Smooth muscle cell (in vitro differentiated cells): ENCODE measurements at regions not wholly inside any gene's neighbourhood (a gene's known extent, or its start where the extent isn't known, plus 50 kb on each side); places are given as distances from the start of the nearest gene placed in this dataset.

Experiments
- DNase-seq: peaks from one replicate; lab custom pipeline; 2025; ENCODE audit not compliant: unreplicated experiment; lab: John Stamatoyannopoulos, UW
- H2AFZ ChIP-seq: fragments of 200-600 bp; sonication (generic); 2 replicates; pipeline ENCODE4 v1.6.0; 2016; ENCODE audit warnings: antibody characterized with exemption, low read depth, mild to moderate bottlenecking
- H3F3A ChIP-seq: fragments of 200-600 bp; sonication (generic); 2 replicates; pipeline ENCODE4 v1.6.0; 2017; ENCODE audit warnings: antibody characterized with exemption, low read depth
- H3K27ac ChIP-seq: fragments of 200-600 bp; sonication (generic); 2 replicates; pipeline ENCODE4 v1.5.1; 2016; ENCODE audit warnings: low read depth, mild to moderate bottlenecking
- H3K27me3 ChIP-seq: fragments of 200-600 bp; sonication (generic); 2 replicates; pipeline ENCODE4 v1.6.1; 2016; ENCODE audit warnings: low read depth, mild to moderate bottlenecking
- H3K36me3 ChIP-seq: fragments of 200-600 bp; sonication (generic); 2 replicates; pipeline ENCODE4 v1.5.1; 2016; ENCODE audit warnings: low read depth
- H3K4me1 ChIP-seq: fragments of 200-600 bp; sonication (generic); 2 replicates; pipeline ENCODE4 v1.5.1; 2016; ENCODE audit warnings: low read depth
- H3K4me2 ChIP-seq: fragments of 200-600 bp; sonication (generic); 2 replicates; pipeline ENCODE4 v1.6.0; 2016; ENCODE audit warnings: mild to moderate bottlenecking
- H3K4me3 ChIP-seq: fragments of 200-600 bp; sonication (generic); 2 replicates; pipeline ENCODE4 v1.5.1; 2016; ENCODE audit warnings: mild to moderate bottlenecking
- H3K79me2 ChIP-seq: fragments of 200-600 bp; sonication (generic); 2 replicates; pipeline ENCODE4 v1.6.0; 2016; ENCODE audit warnings: low read depth, mild to moderate bottlenecking
- H3K9ac ChIP-seq: fragments of 200-600 bp; sonication (generic); 2 replicates; pipeline ENCODE4 v1.6.0; 2016; ENCODE audit warnings: low read depth
- H3K9me3 ChIP-seq: fragments of 200-600 bp; sonication (generic); replicated peaks from 2 replicates; pipeline ENCODE4 v1.5.1; 2016; ENCODE audit warnings: low read depth
- H4K20me1 ChIP-seq: fragments of 200-600 bp; sonication (generic); 2 replicates; pipeline ENCODE4 v1.6.0; 2016; ENCODE audit warnings: low read depth
- CTCF ChIP-seq: fragments of 200-600 bp; sonication (generic); IDR thresholded peaks from 2 replicates; pipeline ENCODE4 v1.5.1; 2017; ENCODE audit warnings: borderline replicate concordance, mild to moderate bottlenecking, antibody characterized with exemption; ENCODE audit not compliant: insufficient read depth, poor library complexity, severe bottlenecking
- WGBS: methylation state at CpG from one replicate; pipeline ENCODE4 v1.1.7; 2016; ENCODE audit warnings: low lambda C conversion rate; 5-methylcytosine and 5-hydroxymethylcytosine counted together

- no peak for TF ChIP-seq CTCF
- DNase-seq: no peak
Observed at GRCh38 chr20:6439737-6440442, 317.1 kb upstream of the FERMT1 start.

GRCh38 chr20:6434131-6434530 is 311.3 kb upstream of the FERMT1 start:
- H3K4me2 ChIP-seq: no peak overlapping the region
- WGBS: 70% methylated on average over 2 of the region's 2 CpGs

More at GRCh38 chr20:6439737-6440442, 317.1 kb upstream of the FERMT1 start:
- no peak overlapping the region for H3K9ac ChIP-seq
- no peak overlapping the region for H3K27ac ChIP-seq
- no peaks in the 10 kb centered on the region for H3K27me3 ChIP-seq
- no peaks in the 10 kb centered on the region for H4K20me1 ChIP-seq
- no peaks in the 10 kb centered on the region for H3F3A ChIP-seq
- no peak overlapping the region for H3K4me3 ChIP-seq
- no peaks in the 10 kb centered on the region for H3K9me3 ChIP-seq
- H3K4me1 ChIP-seq: no peaks in the 10 kb centered on the region
- H3K36me3 ChIP-seq: no peaks in the 10 kb centered on the region
- 80% methylated on average over 3 of the region's 3 CpGs for WGBS
- no peak overlapping the region for H2AFZ ChIP-seq
- H3K79me2 ChIP-seq: no peaks in the 10 kb centered on the region
- no peak overlapping the region for H3K4me2 ChIP-seq

GRCh38 chr20:6430381-6430780 is 307.6 kb upstream of the FERMT1 start:
- no peaks in the 10 kb centered on the region for H3F3A ChIP-seq
- no peak overlapping the region for H3K27ac ChIP-seq
- no peaks in the 10 kb centered on the region for H3K4me1 ChIP-seq
- H3K4me2 ChIP-seq: no peak overlapping the region
- no peaks in the 10 kb centered on the region for H4K20me1 ChIP-seq
- DNase-seq: no peak
- H2AFZ ChIP-seq: no peak overlapping the region
- no peak overlapping the region for H3K9ac ChIP-seq
- H3K79me2 ChIP-seq: no peaks in the 10 kb centered on the region
- no peak for TF ChIP-seq CTCF
- H3K27me3 ChIP-seq: no peaks in the 10 kb centered on the region
- no peaks in the 10 kb centered on the region for H3K36me3 ChIP-seq
- H3K9me3 ChIP-seq: no peaks in the 10 kb centered on the region
- H3K4me3 ChIP-seq: no peak overlapping the region

More at GRCh38 chr20:6434131-6434530, 311.3 kb upstream of the FERMT1 start:
- H4K20me1 ChIP-seq: no peaks in the 10 kb centered on the region
- DNase-seq: no peak
- H3K4me3 ChIP-seq: no peak overlapping the region
- no peaks in the 10 kb centered on the region for H3K36me3 ChIP-seq
- no peak overlapping the region for H2AFZ ChIP-seq
- no peaks in the 10 kb centered on the region for H3K79me2 ChIP-seq
- H3K9ac ChIP-seq: no peak overlapping the region
- H3K27me3 ChIP-seq: no peaks in the 10 kb centered on the region
- no peaks in the 10 kb centered on the region for H3K9me3 ChIP-seq
- no peak for TF ChIP-seq CTCF
- no peaks in the 10 kb centered on the region for H3K4me1 ChIP-seq
- H3K27ac ChIP-seq: no peak overlapping the region
- no peaks in the 10 kb centered on the region for H3F3A ChIP-seq

GRCh38 chr20:6426287-6426891 is 303.6 kb upstream of the FERMT1 start:
- no peak for TF ChIP-seq CTCF
- Histone ChIP-seq H4K20me1 (no peaks in the 10 kb centered on the region), H3K4me2 (no peak overlapping the region), H3K27ac (no peak overlapping the region), H3K9me3 (no peaks in the 10 kb centered on the region), H3K4me3 (no peak overlapping the region), H2AFZ (no peak overlapping the region), H3K79me2 (no peaks in the 10 kb centered on the region), H3K9ac (no peak overlapping the region), H3K27me3 (no peaks in the 10 kb centered on the region), H3K36me3 (no peaks in the 10 kb centered on the region), H3F3A (no peaks in the 10 kb centered on the region), H3K4me1 (no peaks in the 10 kb centered on the region)
- no peak for DNase-seq
- WGBS: 93% methylated on average over 1 of the region's 1 CpG
